ENCODE measurements at regions not wholly inside any gene's neighbourhood (a gene's known extent, or its start where the extent isn't known, plus 50 kb on each side); places are given as distances from the start of the nearest gene placed in this dataset.

DNA sequence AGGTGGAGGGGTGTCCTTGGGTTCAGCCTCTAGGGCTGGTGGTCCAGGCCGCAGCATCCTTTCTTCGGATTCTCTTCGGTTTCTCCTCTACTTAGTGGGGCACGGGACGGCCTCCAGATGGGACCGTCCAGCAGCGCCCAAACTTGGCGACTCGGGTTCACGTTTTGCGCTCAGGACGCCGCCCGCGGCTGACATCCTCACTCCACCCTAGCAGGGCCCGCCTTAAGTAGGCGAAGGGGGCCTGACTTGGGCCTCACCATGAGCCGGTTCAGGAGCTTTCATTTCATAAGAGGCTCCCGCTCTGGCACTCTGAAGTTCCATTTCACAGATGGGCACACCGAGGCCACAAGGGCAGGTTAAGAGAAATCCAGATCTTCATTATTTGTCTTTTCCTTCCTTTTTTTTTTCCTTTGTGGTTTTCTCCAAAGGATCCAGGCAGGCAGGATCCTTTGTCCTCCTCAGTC is 141.2 kb downstream of the SEC14L1 start (continued):
- TF ChIP-seq ZSCAN31 (CRISPR knock-in tag; IDR thresholded peaks at IDR 0.05; ENCODE audit: low read depth) (no peak), RFX1 (IDR thresholded peaks at IDR 0.05) (no peak), TBX3 (IDR thresholded peaks at IDR 0.05; ENCODE audit: borderline replicate concordance) (no peak), ZBTB7B (CRISPR knock-in tag; IDR thresholded peaks at IDR 0.05) (no peak), SRY (CRISPR knock-in tag; IDR thresholded peaks at IDR 0.05) (no peak), ZNF761 (CRISPR knock-in tag; conservative IDR thresholded peaks at IDR 0.05) (0 out of 2 replicates have a peak, but pooled peaks have one; percentile 49), LCORL (IDR thresholded peaks at IDR 0.05) (no peak), LCORL (CRISPR knock-in tag; IDR thresholded peaks at IDR 0.05) (no peak; the same call in 1 of the 2 replicates), GATA4 (IDR thresholded peaks at IDR 0.05; ENCODE audit: borderline replicate concordance, low read depth) (no peak), NFYB (CRISPR knock-in tag; IDR thresholded peaks at IDR 0.05) (no peak), ZNF703 (CRISPR knock-in tag; IDR thresholded peaks at IDR 0.05; ENCODE audit: borderline replicate concordance) (no peak), ONECUT2 (CRISPR knock-in tag; IDR thresholded peaks at IDR 0.05) (no peak), NCOA1 (CRISPR knock-in tag; IDR thresholded peaks at IDR 0.05) (no peak), POLR2G (IDR thresholded peaks at IDR 0.05; ENCODE audit: low read depth, low read length) (peak; percentile 74), ZNF501 (CRISPR knock-in tag; IDR thresholded peaks at IDR 0.05) (0 out of 2 replicates have a peak, but pooled peaks have one; percentile 61), ZNF350 (CRISPR knock-in tag; IDR thresholded peaks at IDR 0.05; ENCODE audit: borderline replicate concordance, low read depth) (0 out of 2 replicates have a peak, but pooled peaks have one; percentile 40), ZSCAN12 (CRISPR knock-in tag; IDR thresholded peaks at IDR 0.05) (no peak), SMYD3 (CRISPR knock-in tag; IDR thresholded peaks at IDR 0.05) (no peak), ZNF772 (CRISPR knock-in tag; IDR thresholded peaks at IDR 0.05) (no peak), U2AF2 (IDR thresholded peaks at IDR 0.05; ENCODE audit: low read depth, low read length) (no peak)
- TF ChIP-seq, protein P1, sequence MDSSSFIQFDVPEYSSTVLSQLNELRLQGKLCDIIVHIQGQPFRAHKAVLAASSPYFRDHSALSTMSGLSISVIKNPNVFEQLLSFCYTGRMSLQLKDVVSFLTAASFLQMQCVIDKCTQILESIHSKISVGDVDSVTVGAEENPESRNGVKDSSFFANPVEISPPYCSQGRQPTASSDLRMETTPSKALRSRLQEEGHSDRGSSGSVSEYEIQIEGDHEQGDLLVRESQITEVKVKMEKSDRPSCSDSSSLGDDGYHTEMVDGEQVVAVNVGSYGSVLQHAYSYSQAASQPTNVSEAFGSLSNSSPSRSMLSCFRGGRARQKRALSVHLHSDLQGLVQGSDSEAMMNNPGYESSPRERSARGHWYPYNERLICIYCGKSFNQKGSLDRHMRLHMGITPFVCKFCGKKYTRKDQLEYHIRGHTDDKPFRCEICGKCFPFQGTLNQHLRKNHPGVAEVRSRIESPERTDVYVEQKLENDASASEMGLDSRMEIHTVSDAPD (CRISPR knock-in tag; IDR thresholded peaks at IDR 0.05), result no peak
- TF ChIP-seq, protein P2, sequence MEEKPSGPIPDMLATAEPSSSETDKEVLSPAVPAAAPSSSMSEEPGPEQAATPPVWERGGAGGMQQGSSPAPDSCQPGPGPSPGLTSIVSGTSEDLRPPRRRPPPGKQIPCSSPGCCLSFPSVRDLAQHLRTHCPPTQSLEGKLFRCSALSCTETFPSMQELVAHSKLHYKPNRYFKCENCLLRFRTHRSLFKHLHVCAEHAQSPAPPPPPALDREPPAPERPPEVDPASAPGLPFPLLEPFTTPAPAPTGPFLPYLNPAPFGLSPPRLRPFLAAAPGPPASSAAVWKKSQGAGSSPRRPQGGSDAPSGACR (CRISPR knock-in tag; IDR thresholded peaks at IDR 0.05), result no peak
- TF ChIP-seq, protein P3, sequence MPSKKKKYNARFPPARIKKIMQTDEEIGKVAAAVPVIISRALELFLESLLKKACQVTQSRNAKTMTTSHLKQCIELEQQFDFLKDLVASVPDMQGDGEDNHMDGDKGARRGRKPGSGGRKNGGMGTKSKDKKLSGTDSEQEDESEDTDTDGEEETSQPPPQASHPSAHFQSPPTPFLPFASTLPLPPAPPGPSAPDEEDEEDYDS (CRISPR knock-in tag; IDR thresholded peaks at IDR 0.05), result 0 out of 2 replicates have a peak, but pooled peaks have one; percentile 31
- TF ChIP-seq, protein P4, sequence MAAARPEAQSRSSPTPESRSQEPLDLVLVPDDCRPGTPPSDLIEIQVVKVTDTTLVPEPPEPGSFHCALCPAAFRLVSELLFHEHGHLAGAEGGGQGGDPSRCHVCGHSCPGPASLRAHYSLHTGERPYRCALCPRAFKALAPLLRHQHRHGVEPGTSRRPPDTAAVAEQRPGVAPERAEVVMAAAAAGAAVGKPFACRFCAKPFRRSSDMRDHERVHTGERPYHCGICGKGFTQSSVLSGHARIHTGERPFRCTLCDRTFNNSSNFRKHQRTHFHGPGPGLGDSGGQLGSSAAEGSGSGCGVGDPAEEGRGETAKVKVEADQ (CRISPR knock-in tag; IDR thresholded peaks at IDR 0.05; ENCODE audit: borderline replicate concordance), result no peak; the same call in 1 of the 2 replicates
- TF ChIP-seq, protein P5, sequence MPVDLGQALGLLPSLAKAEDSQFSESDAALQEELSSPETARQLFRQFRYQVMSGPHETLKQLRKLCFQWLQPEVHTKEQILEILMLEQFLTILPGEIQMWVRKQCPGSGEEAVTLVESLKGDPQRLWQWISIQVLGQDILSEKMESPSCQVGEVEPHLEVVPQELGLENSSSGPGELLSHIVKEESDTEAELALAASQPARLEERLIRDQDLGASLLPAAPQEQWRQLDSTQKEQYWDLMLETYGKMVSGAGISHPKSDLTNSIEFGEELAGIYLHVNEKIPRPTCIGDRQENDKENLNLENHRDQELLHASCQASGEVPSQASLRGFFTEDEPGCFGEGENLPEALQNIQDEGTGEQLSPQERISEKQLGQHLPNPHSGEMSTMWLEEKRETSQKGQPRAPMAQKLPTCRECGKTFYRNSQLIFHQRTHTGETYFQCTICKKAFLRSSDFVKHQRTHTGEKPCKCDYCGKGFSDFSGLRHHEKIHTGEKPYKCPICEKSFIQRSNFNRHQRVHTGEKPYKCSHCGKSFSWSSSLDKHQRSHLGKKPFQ (CRISPR knock-in tag; IDR thresholded peaks at IDR 0.05; ENCODE audit: insufficient replicate concordance), result no peak
- TF ChIP-seq, protein P6, sequence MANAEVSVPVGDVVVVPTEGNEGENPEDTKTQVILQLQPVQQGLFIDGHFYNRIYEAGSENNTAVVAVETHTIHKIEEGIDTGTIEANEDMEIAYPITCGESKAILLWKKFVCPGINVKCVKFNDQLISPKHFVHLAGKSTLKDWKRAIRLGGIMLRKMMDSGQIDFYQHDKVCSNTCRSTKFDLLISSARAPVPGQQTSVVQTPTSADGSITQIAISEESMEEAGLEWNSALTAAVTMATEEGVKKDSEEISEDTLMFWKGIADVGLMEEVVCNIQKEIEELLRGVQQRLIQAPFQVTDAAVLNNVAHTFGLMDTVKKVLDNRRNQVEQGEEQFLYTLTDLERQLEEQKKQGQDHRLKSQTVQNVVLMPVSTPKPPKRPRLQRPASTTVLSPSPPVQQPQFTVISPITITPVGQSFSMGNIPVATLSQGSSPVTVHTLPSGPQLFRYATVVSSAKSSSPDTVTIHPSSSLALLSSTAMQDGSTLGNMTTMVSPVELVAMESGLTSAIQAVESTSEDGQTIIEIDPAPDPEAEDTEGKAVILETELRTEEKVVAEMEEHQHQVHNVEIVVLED (CRISPR knock-in tag; IDR thresholded peaks at IDR 0.05; ENCODE audit: borderline replicate concordance), result peak; percentile 40; the same call in 1 of the 2 replicates

All from HepG2 (cell line).